ENCODE measurements at regions not wholly inside any gene's neighbourhood (a gene's known extent, or its start where the extent isn't known, plus 50 kb on each side); places are given as distances from the start of the nearest gene placed in this dataset.
"Not testable (repeated sequence)": the region's sequence is repeated elsewhere in the genome, so short reads cannot be mapped to it uniquely, and the experiment has no call there.

- H3K9me3 Mint-ChIP-seq (ENCODE audit: unreplicated experiment), result peaks cover 2% of the 10 kb centered on the region
Observed at GRCh38 chr4:123023647-123024046, 101.2 kb upstream of the NUDT6 start.

GRCh38 chr4:123024710-123025109, 102.3 kb upstream of the NUDT6 start:
- no peak for TF ChIP-seq CTCF (IDR thresholded peaks at IDR 0.05; ENCODE audit: partially characterized antibody, unreplicated experiment)

More at GRCh38 chr4:123023647-123024046, 101.2 kb upstream of the NUDT6 start:
- no peak for DNase-seq
- H3K27ac Mint-ChIP-seq (ENCODE audit: unreplicated experiment), result no peak overlapping the region
- H3K36me3 Mint-ChIP-seq (ENCODE audit: unreplicated experiment), result no peaks in the 10 kb centered on the region
- H3K4me1 Mint-ChIP-seq (ENCODE audit: low read depth, unreplicated experiment), result no peaks in the 10 kb centered on the region
- TF ChIP-seq CTCF (IDR thresholded peaks at IDR 0.05; ENCODE audit: partially characterized antibody, unreplicated experiment), result no peak
- no peak overlapping the region for H3K4me3 Mint-ChIP-seq (ENCODE audit: unreplicated experiment)
- H3K27me3 Mint-ChIP-seq (ENCODE audit: unreplicated experiment), result no peaks in the 10 kb centered on the region

GRCh38 chr4:123025398-123025797, 103.0 kb upstream of the NUDT6 start:
- no peak for DNase-seq
- Mint-ChIP-seq H3K4me1 (ENCODE audit: low read depth, unreplicated experiment) (no peaks in the 10 kb centered on the region), H3K36me3 (ENCODE audit: unreplicated experiment) (no peaks in the 10 kb centered on the region), H3K27ac (ENCODE audit: unreplicated experiment) (no peak overlapping the region), H3K4me3 (ENCODE audit: unreplicated experiment) (no peak overlapping the region), H3K9me3 (ENCODE audit: unreplicated experiment) (peaks cover 2% of the 10 kb centered on the region), H3K27me3 (ENCODE audit: unreplicated experiment) (no peaks in the 10 kb centered on the region)
- no peak for TF ChIP-seq CTCF (IDR thresholded peaks at IDR 0.05; ENCODE audit: partially characterized antibody, unreplicated experiment)

More at GRCh38 chr4:123024710-123025109, 102.3 kb upstream of the NUDT6 start:
- Mint-ChIP-seq H3K27ac (ENCODE audit: unreplicated experiment) (no peak overlapping the region), H3K4me1 (ENCODE audit: low read depth, unreplicated experiment) (no peaks in the 10 kb centered on the region), H3K9me3 (ENCODE audit: unreplicated experiment) (peaks cover 2% of the 10 kb centered on the region), H3K27me3 (ENCODE audit: unreplicated experiment) (no peaks in the 10 kb centered on the region), H3K4me3 (ENCODE audit: unreplicated experiment) (no peak overlapping the region), H3K36me3 (ENCODE audit: unreplicated experiment) (no peaks in the 10 kb centered on the region)
- DNase-seq, result no peak

GRCh38 chr4:123026015-123026414, 103.6 kb upstream of the NUDT6 start:
- not testable (repeated sequence) for H3K27ac Mint-ChIP-seq (ENCODE audit: unreplicated experiment); H3K9me3 Mint-ChIP-seq (ENCODE audit: unreplicated experiment); H3K4me3 Mint-ChIP-seq (ENCODE audit: unreplicated experiment); DNase-seq; H3K27me3 Mint-ChIP-seq (ENCODE audit: unreplicated experiment); H3K36me3 Mint-ChIP-seq (ENCODE audit: unreplicated experiment); H3K4me1 Mint-ChIP-seq (ENCODE audit: low read depth, unreplicated experiment)

GRCh38 chr4:123031664-123032063, 109.3 kb upstream of the NUDT6 start:
- Mint-ChIP-seq H3K4me3 (ENCODE audit: unreplicated experiment) (no peak overlapping the region), H3K4me1 (ENCODE audit: low read depth, unreplicated experiment) (no peaks in the 10 kb centered on the region), H3K27ac (ENCODE audit: unreplicated experiment) (no peak overlapping the region), H3K9me3 (ENCODE audit: unreplicated experiment) (no peaks in the 10 kb centered on the region), H3K27me3 (ENCODE audit: unreplicated experiment) (peaks cover 4% of the 10 kb centered on the region), H3K36me3 (ENCODE audit: unreplicated experiment) (no peaks in the 10 kb centered on the region)
- TF ChIP-seq CTCF (IDR thresholded peaks at IDR 0.05; ENCODE audit: partially characterized antibody, unreplicated experiment), result no peak
- DNase-seq, result no peak

- Mint-ChIP-seq H3K9me3 (ENCODE audit: unreplicated experiment) (no peaks in the 10 kb centered on the region), H3K4me3 (ENCODE audit: unreplicated experiment) (no peak overlapping the region), H3K27me3 (ENCODE audit: unreplicated experiment) (peaks cover 4% of the 10 kb centered on the region), H3K36me3 (ENCODE audit: unreplicated experiment) (no peaks in the 10 kb centered on the region), H3K4me1 (ENCODE audit: low read depth, unreplicated experiment) (no peaks in the 10 kb centered on the region), H3K27ac (ENCODE audit: unreplicated experiment) (no peak overlapping the region)
- TF ChIP-seq CTCF (IDR thresholded peaks at IDR 0.05; ENCODE audit: partially characterized antibody, unreplicated experiment), result no peak
- DNase-seq, result no peak
Observed at GRCh38 chr4:123034023-123034422, 111.6 kb upstream of the NUDT6 start.
